ENCODE measurements at regions not wholly inside any gene's neighbourhood (a gene's known extent, or its start where the extent isn't known, plus 50 kb on each side); places are given as distances from the start of the nearest gene placed in this dataset.

GRCh38 chr2:142767847-142768246 is 109.6 kb upstream of the KYNU start:
- H3K36me3 ChIP-seq (ENCODE audit: control insufficient read depth, insufficient read depth, low read length), result no peaks in the 10 kb centered on the region
- no peak overlapping the region for H2AFZ ChIP-seq (ENCODE audit: low read length)
- no peaks in the 10 kb centered on the region for H3K27me3 ChIP-seq (ENCODE audit: control insufficient read depth, insufficient read depth, low read length)
- H3K9ac ChIP-seq (ENCODE audit: insufficient read depth, low read length), result no peak overlapping the region
- H3K27ac ChIP-seq (ENCODE audit: insufficient read depth, low read length), result no peak overlapping the region
- no peaks in the 10 kb centered on the region for H3K4me1 ChIP-seq (ENCODE audit: control insufficient read depth, extremely low read depth, insufficient read depth, low read length)
- no peak overlapping the region for H3K4me3 ChIP-seq (replicated peaks in 1 of 4; ENCODE audit: control extremely low read depth in 1 of 4, insufficient read depth in 1 of 4, low read depth in 3 of 4, low read length in 4 of 4)
- no peaks in the 10 kb centered on the region for H3K79me2 ChIP-seq (ENCODE audit: control insufficient read depth, insufficient read depth, low read length)
- H4K20me1 ChIP-seq (ENCODE audit: control insufficient read depth, extremely low read depth, insufficient read depth, low read length), result no peaks in the 10 kb centered on the region
- TF ChIP-seq CTCF (conservative IDR thresholded peaks at IDR 0.05 in 1 of 2, IDR thresholded peaks at IDR 0.05 in 1 of 2; ENCODE audit: low read depth in 1 of 2, low read length in 2 of 2), result no peak
- TF ChIP-seq EZH2 (IDR thresholded peaks at IDR 0.05; ENCODE audit: low read length, missing control alignments), result no peak
- no peaks in the 10 kb centered on the region for H3K9me3 ChIP-seq (ENCODE audit: control insufficient read depth, insufficient read depth, low read depth, low read length)
- H3K4me2 ChIP-seq (ENCODE audit: extremely low read depth, insufficient read depth, low read length), result no peak overlapping the region
- no peak for DNase-seq (ENCODE audit: low read depth in 2 of 2)

DNA sequence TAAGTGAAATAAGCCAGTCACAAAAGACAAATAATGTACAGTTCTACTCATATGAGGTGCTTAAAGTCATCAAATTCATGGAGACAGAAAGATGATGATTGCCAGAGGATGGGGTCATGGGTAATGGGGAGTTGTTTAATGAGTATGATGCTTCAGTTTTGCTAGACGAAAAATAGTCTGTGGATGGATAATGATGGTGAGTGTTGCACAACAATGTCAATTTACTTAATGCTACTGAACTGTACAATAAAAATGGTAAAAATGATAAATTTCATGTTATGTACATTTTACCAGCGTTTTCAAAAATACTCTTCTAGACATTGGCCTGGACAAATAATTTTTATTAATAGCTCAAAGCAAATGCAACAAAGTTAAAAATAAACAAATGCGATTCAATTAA is 118.5 kb upstream of the KYNU start:
- no peak for TF ChIP-seq EZH2 (IDR thresholded peaks at IDR 0.05; ENCODE audit: low read length, missing control alignments)
- TF ChIP-seq CTCF (conservative IDR thresholded peaks at IDR 0.05 in 1 of 2, IDR thresholded peaks at IDR 0.05 in 1 of 2; ENCODE audit: low read depth in 1 of 2, low read length in 2 of 2), result no peak
- no peak for DNase-seq (ENCODE audit: low read depth in 2 of 2)
- H3K4me2 ChIP-seq (ENCODE audit: extremely low read depth, insufficient read depth, low read length), result no peak overlapping the region
- H3K9me3 ChIP-seq (ENCODE audit: control insufficient read depth, insufficient read depth, low read depth, low read length), result no peaks in the 10 kb centered on the region
- H3K4me3 ChIP-seq (replicated peaks in 1 of 4; ENCODE audit: control extremely low read depth in 1 of 4, insufficient read depth in 1 of 4, low read depth in 3 of 4, low read length in 4 of 4), result no peak overlapping the region
- no peaks in the 10 kb centered on the region for H3K4me1 ChIP-seq (ENCODE audit: control insufficient read depth, extremely low read depth, insufficient read depth, low read length)
- no peaks in the 10 kb centered on the region for H3K36me3 ChIP-seq (ENCODE audit: control insufficient read depth, insufficient read depth, low read length)
- H2AFZ ChIP-seq (ENCODE audit: low read length), result no peak overlapping the region
- H3K79me2 ChIP-seq (ENCODE audit: control insufficient read depth, insufficient read depth, low read length), result no peaks in the 10 kb centered on the region
- no peak overlapping the region for H3K27ac ChIP-seq (ENCODE audit: insufficient read depth, low read length)
- no peak overlapping the region for H3K9ac ChIP-seq (ENCODE audit: insufficient read depth, low read length)
- H3K27me3 ChIP-seq (ENCODE audit: control insufficient read depth, insufficient read depth, low read length), result no peaks in the 10 kb centered on the region
- no peaks in the 10 kb centered on the region for H4K20me1 ChIP-seq (ENCODE audit: control insufficient read depth, extremely low read depth, insufficient read depth, low read length)

DNA sequence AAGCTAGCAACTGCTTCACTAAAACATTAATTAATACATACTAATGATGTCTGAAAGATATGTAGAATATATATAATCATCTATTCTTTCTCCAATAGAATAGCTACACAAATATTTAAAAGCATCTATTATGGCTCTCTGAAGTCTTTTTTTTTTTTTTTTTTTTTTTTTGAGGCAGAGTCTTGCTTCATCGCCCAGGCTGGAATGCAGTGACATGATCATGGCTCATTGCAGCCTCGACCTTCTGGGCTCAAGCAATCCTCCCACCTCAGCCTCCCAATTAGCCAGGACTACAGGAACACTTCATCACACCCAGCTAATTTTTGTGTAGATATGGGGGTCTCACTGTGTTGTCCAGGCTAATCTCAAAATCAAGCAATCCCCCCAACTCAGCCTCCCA is 120.4 kb upstream of the KYNU start:
- DNase-seq (ENCODE audit: low read depth in 2 of 2), result no peak
- H3K4me3 ChIP-seq (replicated peaks in 1 of 4; ENCODE audit: control extremely low read depth in 1 of 4, insufficient read depth in 1 of 4, low read depth in 3 of 4, low read length in 4 of 4), result no peak overlapping the region
- H2AFZ ChIP-seq (ENCODE audit: low read length), result no peak overlapping the region
- H4K20me1 ChIP-seq (ENCODE audit: control insufficient read depth, extremely low read depth, insufficient read depth, low read length), result no peaks in the 10 kb centered on the region
- H3K27ac ChIP-seq (ENCODE audit: insufficient read depth, low read length), result no peak overlapping the region
- no peaks in the 10 kb centered on the region for H3K79me2 ChIP-seq (ENCODE audit: control insufficient read depth, insufficient read depth, low read length)
- no peak for TF ChIP-seq EZH2 (IDR thresholded peaks at IDR 0.05; ENCODE audit: low read length, missing control alignments)
- TF ChIP-seq CTCF (conservative IDR thresholded peaks at IDR 0.05 in 1 of 2, IDR thresholded peaks at IDR 0.05 in 1 of 2; ENCODE audit: low read depth in 1 of 2, low read length in 2 of 2), result no peak
- H3K36me3 ChIP-seq (ENCODE audit: control insufficient read depth, insufficient read depth, low read length), result no peaks in the 10 kb centered on the region
- no peak overlapping the region for H3K4me2 ChIP-seq (ENCODE audit: extremely low read depth, insufficient read depth, low read length)
- H3K27me3 ChIP-seq (ENCODE audit: control insufficient read depth, insufficient read depth, low read length), result no peaks in the 10 kb centered on the region
- no peaks in the 10 kb centered on the region for H3K9me3 ChIP-seq (ENCODE audit: control insufficient read depth, insufficient read depth, low read depth, low read length)
- no peaks in the 10 kb centered on the region for H3K4me1 ChIP-seq (ENCODE audit: control insufficient read depth, extremely low read depth, insufficient read depth, low read length)
- H3K9ac ChIP-seq (ENCODE audit: insufficient read depth, low read length), result no peak overlapping the region
